GM23338 (cell line): ENCODE measurements at regions not wholly inside any gene's neighbourhood (a gene's known extent, or its start where the extent isn't known, plus 50 kb on each side); places are given as distances from the start of the nearest gene placed in this dataset.

Source experiments
- CREB1 ChIP-seq: fragments of 250-450 bp; sonication (Bioruptor Pico); IDR thresholded peaks from 2 replicates; pipeline ENCODE4 v1.5.0; 2020; ENCODE audit warnings: low read depth, mild to moderate bottlenecking, moderate library complexity
- EZH2 ChIP-seq: fragments of 200-600 bp; sonication (generic); IDR thresholded peaks from one replicate; pipeline ENCODE4 v1.8.0; 2017; ENCODE audit warnings: antibody characterized with exemption, mild to moderate bottlenecking, low read depth; ENCODE audit not compliant: unreplicated experiment
- JUNB ChIP-seq: IDR thresholded peaks from one replicate; pipeline ENCODE4 v1.6.1; 2016; ENCODE audit warnings: antibody characterized with exemption; ENCODE audit not compliant: unreplicated experiment
- TF ChIP-seq, protein P1 (sequence below), 2 experiments: fragments of 200-600 bp in 1 of 2; sonication (generic) in 1 of 2; conservative IDR thresholded peaks; 2 replicates each; pipeline versions ENCODE4 v1.5.1 to v1.6.1; 2016 to 2017; ENCODE audit warnings: antibody characterized with exemption in 2 of 2, low read depth in 2 of 2, mild to moderate bottlenecking in 2 of 2, moderate library complexity in 1 of 2

DNA sequence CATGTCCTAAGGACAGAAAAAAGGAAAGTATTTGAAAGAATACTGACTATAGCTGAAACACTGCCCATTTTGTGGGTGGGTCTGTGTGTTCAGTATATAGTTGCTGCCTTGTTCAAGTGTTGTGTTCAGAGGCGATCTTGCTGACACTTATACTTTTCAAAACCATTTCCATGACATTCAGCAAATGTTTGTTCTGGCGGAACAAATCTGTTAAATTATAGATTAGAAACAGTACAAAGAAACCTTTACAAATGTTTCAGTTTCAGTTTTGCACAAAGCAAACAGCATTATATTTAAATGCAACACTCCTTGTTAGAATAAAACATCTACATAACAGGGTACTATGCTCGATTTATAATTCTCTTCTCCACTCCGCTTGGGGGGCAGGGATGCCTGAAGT, 2276.3 kb downstream of the MAT2B start:
- TF ChIP-seq, protein P1, sequence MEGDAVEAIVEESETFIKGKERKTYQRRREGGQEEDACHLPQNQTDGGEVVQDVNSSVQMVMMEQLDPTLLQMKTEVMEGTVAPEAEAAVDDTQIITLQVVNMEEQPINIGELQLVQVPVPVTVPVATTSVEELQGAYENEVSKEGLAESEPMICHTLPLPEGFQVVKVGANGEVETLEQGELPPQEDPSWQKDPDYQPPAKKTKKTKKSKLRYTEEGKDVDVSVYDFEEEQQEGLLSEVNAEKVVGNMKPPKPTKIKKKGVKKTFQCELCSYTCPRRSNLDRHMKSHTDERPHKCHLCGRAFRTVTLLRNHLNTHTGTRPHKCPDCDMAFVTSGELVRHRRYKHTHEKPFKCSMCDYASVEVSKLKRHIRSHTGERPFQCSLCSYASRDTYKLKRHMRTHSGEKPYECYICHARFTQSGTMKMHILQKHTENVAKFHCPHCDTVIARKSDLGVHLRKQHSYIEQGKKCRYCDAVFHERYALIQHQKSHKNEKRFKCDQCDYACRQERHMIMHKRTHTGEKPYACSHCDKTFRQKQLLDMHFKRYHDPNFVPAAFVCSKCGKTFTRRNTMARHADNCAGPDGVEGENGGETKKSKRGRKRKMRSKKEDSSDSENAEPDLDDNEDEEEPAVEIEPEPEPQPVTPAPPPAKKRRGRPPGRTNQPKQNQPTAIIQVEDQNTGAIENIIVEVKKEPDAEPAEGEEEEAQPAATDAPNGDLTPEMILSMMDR (conservative IDR thresholded peaks at IDR 0.05; ENCODE audit: low read depth in 2 of 2), result no peak
- TF ChIP-seq JUNB (no peak), CREB1 (CRISPR knock-in tag) (no peak), EZH2 (no peak)
